ENCODE measurements at regions not wholly inside any gene's neighbourhood (a gene's known extent, or its start where the extent isn't known, plus 50 kb on each side); places are given as distances from the start of the nearest gene placed in this dataset.
"Not testable (repeated sequence)": the region's sequence is repeated elsewhere in the genome, so short reads cannot be mapped to it uniquely, and the experiment has no call there.

- no peak for DNase-seq
These were observed 256.3 kb upstream of the MAGI2 start for GRCh38 chr7:79709574-79710409.

GRCh38 chr7:79702116-79702515 is 248.6 kb upstream of the MAGI2 start:
- DNase-seq, result no peak

- DNase-seq, result no peak
These were observed 238.5 kb upstream of the MAGI2 start for GRCh38 chr7:79692015-79692414.

- DNase-seq, result no peak
These were observed 237.6 kb upstream of the MAGI2 start for GRCh38 chr7:79691074-79691473.

- DNase-seq, result no peak
These were observed 230.9 kb upstream of the MAGI2 start for GRCh38 chr7:79684384-79684783.

GRCh38 chr7:79683916-79684315 is 230.4 kb upstream of the MAGI2 start:
- DNase-seq, result no peak

- DNase-seq, result no peak
These were observed 229.9 kb upstream of the MAGI2 start for GRCh38 chr7:79683185-79683890.

- DNase-seq, result no peak
These were observed 228.0 kb upstream of the MAGI2 start for GRCh38 chr7:79681454-79681853.

- no peak for DNase-seq
These were observed 220.5 kb upstream of the MAGI2 start for GRCh38 chr7:79673969-79674368.

- DNase-seq, result no peak
These were observed 220.0 kb upstream of the MAGI2 start for GRCh38 chr7:79673421-79673820.

GRCh38 chr7:79668292-79668691 is 214.8 kb upstream of the MAGI2 start:
- DNase-seq, result no peak

GRCh38 chr7:79666472-79666871 is 213.0 kb upstream of the MAGI2 start:
- DNase-seq, result no peak

GRCh38 chr7:79664884-79665676 is 211.6 kb upstream of the MAGI2 start:
- no peak for DNase-seq

GRCh38 chr7:79658304-79658703 is 204.8 kb upstream of the MAGI2 start:
- DNase-seq, result no peak

- DNase-seq, result no peak
These were observed 199.7 kb upstream of the MAGI2 start for GRCh38 chr7:79653136-79653631.

- DNase-seq, result no peak
These were observed 199.2 kb upstream of the MAGI2 start for GRCh38 chr7:79652619-79653018.

GRCh38 chr7:79647711-79648110 is 194.2 kb upstream of the MAGI2 start:
- DNase-seq, result no peak

- no peak for DNase-seq
These were observed 192.8 kb upstream of the MAGI2 start for GRCh38 chr7:79646278-79646677.

- no peak for DNase-seq
These were observed 183.4 kb upstream of the MAGI2 start for GRCh38 chr7:79636849-79637248.

- not testable (repeated sequence) for DNase-seq
These were observed 172.5 kb upstream of the MAGI2 start for GRCh38 chr7:79625921-79626320.

- no peak for DNase-seq
These were observed 170.9 kb upstream of the MAGI2 start for GRCh38 chr7:79624336-79624735.

- no peak for DNase-seq
These were observed 169.3 kb upstream of the MAGI2 start for GRCh38 chr7:79622781-79623180.

- no peak for DNase-seq
These were observed 166.8 kb upstream of the MAGI2 start for GRCh38 chr7:79620291-79620690.

All from DMS 273 treated with DMSO at 0.1 percent for 48 hours (cell line).